A549 (cell line): ENCODE measurements at regions not wholly inside any gene's neighbourhood (a gene's known extent, or its start where the extent isn't known, plus 50 kb on each side); places are given as distances from the start of the nearest gene placed in this dataset.

Experiments
- BHLHE40 ChIP-seq: IDR thresholded peaks from 2 replicates; pipeline ENCODE4 v1.6.1; 2012; ENCODE audit warnings: low read depth, low read length, inconsistent platforms
- EP300 ChIP-seq, 2 experiments: fragments of >200 bp; sonication (Bioruptor Twin); formaldehyde crosslinking; IDR thresholded peaks; 2 replicates in 1 of 2; 3 replicates in 1 of 2; pipeline ENCODE4 v1.6.1; 2016 to 2017
- HOXA7 ChIP-seq: fragments of 250-450 bp; sonication (Bioruptor Pico); IDR thresholded peaks from 2 replicates; pipeline ENCODE4 v1.5.0; 2020; ENCODE audit warnings: mild to moderate bottlenecking, moderate library complexity
- NR3C1 ChIP-seq: fragments of >200 bp; sonication (Bioruptor Twin); formaldehyde crosslinking; IDR thresholded peaks from 3 replicates; pipeline ENCODE4 v1.6.1; 2017
- POLR2A ChIP-seq: IDR thresholded peaks from 2 replicates; pipeline ENCODE4 v1.6.1; 2012; ENCODE audit warnings: mild to moderate bottlenecking, low read length
- ZNF302 ChIP-seq: fragments of 250-450 bp; sonication (Bioruptor Pico); IDR thresholded peaks from 2 replicates; pipeline ENCODE4 v1.9.0; 2021; ENCODE audit warnings: inconsistent platforms, mild to moderate bottlenecking, moderate library complexity
- TF ChIP-seq, protein P1 (sequence below): fragments of >200 bp; sonication (Bioruptor Twin); formaldehyde crosslinking; IDR thresholded peaks from 3 replicates; pipeline ENCODE4 v1.5.1; 2016
- TF ChIP-seq, protein P2 (sequence below): fragments of 200-600 bp; sonication (generic); IDR thresholded peaks from 2 replicates; pipeline ENCODE4 v1.6.1; 2016; ENCODE audit warnings: antibody characterized with exemption, mild to moderate bottlenecking, moderate library complexity

DNA sequence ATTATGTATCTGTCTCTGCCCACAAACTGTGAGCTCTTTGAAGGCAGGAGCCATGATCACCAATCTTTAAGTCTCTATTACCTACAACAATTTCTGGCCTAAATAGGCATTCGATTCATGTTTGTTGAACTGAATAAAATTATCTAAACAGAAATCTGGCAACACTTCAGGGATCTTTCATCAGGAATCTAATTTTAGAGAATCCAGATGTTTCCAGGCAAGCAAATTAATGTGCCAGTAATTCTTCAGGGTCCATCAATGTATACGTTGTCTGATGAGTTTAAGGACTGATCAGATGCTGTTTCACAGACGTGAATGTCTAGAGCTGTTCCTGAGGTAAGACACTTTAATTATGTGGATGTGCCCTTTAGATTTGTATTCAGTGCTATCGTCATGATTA, 524.4 kb downstream of the PTPRC start:
- TF ChIP-seq, protein P1, sequence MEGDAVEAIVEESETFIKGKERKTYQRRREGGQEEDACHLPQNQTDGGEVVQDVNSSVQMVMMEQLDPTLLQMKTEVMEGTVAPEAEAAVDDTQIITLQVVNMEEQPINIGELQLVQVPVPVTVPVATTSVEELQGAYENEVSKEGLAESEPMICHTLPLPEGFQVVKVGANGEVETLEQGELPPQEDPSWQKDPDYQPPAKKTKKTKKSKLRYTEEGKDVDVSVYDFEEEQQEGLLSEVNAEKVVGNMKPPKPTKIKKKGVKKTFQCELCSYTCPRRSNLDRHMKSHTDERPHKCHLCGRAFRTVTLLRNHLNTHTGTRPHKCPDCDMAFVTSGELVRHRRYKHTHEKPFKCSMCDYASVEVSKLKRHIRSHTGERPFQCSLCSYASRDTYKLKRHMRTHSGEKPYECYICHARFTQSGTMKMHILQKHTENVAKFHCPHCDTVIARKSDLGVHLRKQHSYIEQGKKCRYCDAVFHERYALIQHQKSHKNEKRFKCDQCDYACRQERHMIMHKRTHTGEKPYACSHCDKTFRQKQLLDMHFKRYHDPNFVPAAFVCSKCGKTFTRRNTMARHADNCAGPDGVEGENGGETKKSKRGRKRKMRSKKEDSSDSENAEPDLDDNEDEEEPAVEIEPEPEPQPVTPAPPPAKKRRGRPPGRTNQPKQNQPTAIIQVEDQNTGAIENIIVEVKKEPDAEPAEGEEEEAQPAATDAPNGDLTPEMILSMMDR, result no peak
- TF ChIP-seq BHLHE40 (no peak), HOXA7 (CRISPR knock-in tag) (no peak), NR3C1 (no peak), ZNF302 (CRISPR knock-in tag) (no peak), POLR2A (no peak), EP300 (IDR thresholded peaks at IDR 0.05) (no peak)
- TF ChIP-seq, protein P2, sequence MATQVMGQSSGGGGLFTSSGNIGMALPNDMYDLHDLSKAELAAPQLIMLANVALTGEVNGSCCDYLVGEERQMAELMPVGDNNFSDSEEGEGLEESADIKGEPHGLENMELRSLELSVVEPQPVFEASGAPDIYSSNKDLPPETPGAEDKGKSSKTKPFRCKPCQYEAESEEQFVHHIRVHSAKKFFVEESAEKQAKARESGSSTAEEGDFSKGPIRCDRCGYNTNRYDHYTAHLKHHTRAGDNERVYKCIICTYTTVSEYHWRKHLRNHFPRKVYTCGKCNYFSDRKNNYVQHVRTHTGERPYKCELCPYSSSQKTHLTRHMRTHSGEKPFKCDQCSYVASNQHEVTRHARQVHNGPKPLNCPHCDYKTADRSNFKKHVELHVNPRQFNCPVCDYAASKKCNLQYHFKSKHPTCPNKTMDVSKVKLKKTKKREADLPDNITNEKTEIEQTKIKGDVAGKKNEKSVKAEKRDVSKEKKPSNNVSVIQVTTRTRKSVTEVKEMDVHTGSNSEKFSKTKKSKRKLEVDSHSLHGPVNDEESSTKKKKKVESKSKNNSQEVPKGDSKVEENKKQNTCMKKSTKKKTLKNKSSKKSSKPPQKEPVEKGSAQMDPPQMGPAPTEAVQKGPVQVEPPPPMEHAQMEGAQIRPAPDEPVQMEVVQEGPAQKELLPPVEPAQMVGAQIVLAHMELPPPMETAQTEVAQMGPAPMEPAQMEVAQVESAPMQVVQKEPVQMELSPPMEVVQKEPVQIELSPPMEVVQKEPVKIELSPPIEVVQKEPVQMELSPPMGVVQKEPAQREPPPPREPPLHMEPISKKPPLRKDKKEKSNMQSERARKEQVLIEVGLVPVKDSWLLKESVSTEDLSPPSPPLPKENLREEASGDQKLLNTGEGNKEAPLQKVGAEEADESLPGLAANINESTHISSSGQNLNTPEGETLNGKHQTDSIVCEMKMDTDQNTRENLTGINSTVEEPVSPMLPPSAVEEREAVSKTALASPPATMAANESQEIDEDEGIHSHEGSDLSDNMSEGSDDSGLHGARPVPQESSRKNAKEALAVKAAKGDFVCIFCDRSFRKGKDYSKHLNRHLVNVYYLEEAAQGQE, result no peak
